ENCODE measurements at regions not wholly inside any gene's neighbourhood (a gene's known extent, or its start where the extent isn't known, plus 50 kb on each side); places are given as distances from the start of the nearest gene placed in this dataset.

DNA sequence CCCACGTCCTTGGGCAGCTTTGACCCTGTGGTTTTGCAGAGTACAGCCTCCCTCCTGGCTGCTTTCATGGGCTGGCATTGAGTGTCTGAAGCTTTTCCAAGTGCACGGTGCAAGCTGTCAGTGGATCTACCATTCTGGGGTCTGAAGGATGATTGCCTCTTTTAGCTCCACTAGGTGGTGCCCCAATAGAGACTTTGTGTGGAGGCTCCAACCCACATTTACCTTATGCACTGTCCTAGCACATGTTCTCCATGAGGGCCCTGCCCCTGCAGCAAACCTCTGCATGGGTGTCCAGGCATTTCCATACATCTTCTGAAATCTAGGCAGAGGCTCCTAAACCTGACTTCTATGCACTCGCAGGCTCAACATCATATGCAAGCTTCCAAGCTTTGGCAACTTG lies 644.2 kb upstream of the CDH9 start:
- no peak for DNase-seq

DNA sequence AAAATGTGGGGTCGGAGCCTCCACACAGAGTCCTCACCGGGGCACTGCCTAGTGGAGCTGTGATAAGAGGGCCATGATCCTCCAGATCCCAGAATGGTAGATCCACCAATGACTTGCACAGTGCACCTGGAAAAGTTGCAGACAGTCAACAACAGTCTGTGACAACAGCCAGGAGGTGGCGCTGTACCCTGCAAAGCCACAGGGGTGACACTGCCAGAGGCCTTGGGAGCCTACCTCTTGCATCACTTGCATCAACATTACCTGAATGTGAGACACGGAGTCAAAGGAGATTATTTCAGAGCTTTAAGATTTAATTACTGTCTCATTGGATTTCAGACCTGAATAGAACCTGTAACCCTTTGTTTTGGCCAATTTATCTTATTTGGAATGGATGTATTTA lies 614.1 kb upstream of the CDH9 start:
- DNase-seq: no peak

DNA sequence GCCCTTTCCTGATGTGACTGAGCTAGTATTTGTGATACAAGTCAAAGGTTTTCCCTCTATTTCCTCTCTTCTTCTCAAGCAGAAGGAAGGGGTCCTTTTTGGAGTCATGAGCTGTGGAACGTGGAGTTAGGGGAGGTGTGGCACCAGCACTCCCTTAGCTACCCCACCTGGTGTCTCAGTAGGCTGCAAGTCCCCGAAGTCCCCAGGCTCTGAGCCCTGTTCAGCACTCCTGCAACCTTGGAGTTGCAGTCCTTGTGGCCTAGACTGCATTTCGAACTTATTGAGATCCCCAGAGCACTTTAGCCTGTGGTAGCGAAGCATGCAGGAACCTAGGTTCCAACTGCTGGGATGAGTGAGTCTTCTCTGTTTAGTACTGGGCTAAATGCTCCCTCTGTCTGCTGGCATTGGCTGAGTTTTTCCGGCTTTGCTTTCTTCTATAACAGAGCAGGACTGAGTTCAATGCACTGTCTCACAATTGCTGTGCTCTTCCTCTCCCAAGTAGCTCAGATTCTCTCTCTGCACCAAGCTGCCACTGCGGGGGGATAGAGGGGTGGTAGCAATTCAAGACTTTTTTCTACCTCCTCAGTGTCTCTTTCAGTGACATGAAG lies 600.7 kb upstream of the CDH9 start:
- DNase-seq: no peak

DNA sequence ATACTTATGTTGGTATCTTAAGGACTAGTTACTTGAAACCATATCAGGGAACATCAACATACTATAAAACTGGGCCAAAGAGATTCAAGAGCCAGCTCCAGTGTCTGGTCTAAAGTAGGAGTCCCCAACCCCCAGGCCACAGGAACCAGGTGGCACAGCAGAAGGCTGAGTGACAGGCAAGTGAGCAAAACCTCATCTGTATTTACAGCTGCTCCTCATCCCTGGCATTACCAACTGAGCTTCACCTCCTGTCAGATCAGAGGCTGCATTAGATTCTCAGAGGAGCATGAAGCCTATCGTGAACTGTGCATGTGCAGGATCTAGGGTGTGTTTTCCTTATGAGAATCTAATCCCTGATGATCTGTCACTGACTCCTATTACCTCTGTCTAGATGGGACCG lies 581.6 kb upstream of the CDH9 start:
- no peak for DNase-seq

DNA sequence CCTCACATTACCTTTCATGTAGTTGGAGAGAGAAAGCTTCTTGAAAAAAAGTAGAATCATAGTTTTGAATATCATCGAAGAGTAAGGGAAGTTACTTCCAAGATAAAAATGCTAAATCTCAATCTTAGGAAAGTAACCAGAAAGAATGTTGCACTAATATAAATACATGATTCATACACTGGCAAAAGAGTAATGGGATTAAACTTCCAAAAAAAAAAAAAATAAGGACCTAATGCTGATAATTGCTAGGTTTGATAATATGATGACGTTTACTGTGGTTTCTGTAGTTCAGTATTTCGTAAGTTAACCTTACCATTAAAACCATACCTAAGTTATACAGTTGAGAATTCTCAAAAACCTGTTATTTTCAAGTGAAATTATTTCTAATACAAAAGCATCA lies 573.8 kb upstream of the CDH9 start:
- DNase-seq: no peak

DNA sequence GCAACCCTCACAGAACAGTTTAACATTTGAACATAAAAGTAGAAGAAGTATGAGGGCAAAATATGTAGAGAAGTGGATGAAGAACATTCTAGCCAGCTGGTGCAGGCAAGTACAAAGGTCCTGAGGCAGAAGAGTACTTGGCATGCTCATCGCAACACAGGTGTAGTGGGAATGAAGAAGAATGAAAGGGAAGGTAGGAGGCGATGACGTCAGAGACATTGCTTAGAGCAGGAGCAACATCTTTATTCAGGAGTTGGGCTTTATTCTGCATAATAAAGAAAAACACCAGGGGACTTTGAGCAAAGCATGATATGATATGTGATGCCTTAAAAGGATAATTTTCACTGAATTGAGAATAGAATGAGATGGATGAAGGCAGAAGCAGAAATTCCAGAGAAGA lies 570.6 kb upstream of the CDH9 start:
- no peak for DNase-seq

DNA sequence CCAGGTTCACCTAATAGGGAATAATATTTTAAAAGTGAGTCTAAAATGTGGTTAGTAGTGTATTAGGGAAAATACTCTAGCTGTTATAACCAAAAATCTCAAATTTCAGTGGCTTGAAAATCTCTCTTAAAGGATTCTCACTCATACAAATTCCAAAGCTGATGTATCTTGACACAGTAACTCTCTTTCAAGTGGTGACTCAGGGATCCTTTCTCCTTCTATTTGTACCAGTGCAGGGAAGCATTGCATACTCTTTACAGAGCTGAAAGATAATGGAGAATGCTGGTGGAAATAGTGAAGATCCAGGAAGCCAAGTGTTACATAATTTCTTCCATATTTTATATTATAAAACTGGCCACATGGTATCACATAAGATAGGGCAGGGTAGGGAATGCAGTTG lies 560.2 kb upstream of the CDH9 start:
- no peak for DNase-seq

DNA sequence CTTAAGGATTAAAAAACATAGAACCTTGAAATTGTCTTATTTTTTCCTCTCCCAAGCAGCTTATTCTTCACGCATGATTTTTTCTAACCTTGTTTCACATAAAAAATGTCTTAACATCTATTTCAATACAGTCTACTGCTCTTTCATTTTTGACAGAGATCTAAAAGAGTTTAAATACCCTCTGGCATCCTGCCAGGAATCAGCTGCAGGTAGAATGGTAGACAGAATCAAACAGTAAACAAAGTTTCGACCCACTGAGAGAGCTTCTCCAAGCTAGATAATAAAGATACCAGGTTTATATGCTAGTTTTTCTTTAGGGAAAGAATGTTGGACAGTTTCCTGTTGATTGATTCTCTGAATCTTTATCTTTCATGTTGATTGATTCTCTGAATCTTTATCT lies 555.8 kb upstream of the CDH9 start:
- DNase-seq: no peak

DNA sequence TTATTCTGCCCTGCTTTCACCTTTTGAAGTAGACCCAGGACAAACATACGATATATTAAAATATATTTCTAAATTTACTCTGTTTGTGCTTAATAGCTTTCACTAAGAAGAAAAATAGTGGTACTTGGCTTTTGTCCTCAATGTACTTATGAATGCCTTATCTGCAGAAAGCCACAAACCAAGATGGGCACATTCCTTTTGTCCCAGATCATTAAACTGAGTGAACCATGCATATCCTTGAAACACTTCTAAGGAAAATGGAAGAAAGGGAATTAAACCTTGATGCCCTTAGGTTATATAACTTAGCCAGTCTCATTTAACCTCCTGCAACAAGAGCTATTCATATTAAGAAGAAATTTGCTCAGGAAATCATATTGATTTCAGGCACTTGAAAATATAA lies 553.8 kb upstream of the CDH9 start:
- DNase-seq: no peak

DNA sequence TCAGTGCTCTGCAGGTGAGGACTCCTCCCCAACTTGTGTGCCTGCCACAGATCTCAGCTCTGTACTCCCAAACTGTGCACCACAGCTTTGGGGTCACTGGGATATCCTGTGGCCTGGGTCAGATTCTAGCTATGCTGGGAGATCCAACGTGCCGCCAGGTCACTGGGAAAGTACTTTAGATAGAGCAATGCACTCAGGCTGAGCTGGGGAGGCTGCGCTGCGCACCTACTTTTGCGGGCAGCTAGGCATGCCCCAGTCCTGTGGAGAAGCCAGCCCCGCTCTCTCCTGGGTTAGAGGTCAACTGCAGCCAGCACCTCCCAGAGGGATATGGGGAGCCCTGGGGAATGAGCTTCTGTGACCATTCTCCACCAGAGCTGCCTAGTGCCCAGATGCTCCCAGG lies 552.1 kb upstream of the CDH9 start:
- DNase-seq: no peak

DNA sequence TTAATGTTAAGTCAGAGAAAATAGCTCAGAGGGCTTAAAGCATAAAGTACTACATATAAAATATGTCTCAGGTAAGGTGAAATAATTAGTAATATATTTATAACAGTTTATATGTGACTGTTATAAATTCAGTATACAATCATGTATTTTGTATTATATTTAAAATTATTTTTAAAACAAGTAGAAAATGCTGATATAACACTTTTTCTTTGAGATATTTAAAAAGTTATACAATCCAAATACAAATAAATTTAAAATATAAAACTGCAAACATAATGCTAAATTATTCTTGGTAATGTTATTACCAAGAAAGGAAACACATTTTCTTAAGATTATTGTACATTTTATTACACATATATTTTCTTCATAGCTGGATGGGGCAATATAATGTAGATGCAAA lies 539.9 kb upstream of the CDH9 start:
- DNase-seq: no peak

DNA sequence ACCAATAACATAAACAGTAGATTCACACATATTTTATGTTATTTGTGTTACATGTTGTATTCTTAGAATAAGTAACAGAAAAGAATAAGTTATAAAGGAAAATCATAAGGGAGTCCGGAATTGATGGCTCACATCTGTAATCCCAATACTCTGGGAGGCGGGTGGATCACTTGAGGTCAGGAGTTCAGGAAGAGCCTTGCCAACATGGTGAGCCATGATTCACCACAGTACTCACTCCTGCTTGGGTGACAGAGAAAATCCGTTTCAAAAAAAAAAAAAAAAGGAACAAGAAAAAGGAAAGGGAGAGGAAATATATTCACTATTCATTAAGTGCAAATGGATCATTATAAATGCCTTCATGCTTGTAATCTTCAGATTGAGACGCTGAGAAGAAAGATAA lies 533.3 kb upstream of the CDH9 start:
- DNase-seq: no peak

DNA sequence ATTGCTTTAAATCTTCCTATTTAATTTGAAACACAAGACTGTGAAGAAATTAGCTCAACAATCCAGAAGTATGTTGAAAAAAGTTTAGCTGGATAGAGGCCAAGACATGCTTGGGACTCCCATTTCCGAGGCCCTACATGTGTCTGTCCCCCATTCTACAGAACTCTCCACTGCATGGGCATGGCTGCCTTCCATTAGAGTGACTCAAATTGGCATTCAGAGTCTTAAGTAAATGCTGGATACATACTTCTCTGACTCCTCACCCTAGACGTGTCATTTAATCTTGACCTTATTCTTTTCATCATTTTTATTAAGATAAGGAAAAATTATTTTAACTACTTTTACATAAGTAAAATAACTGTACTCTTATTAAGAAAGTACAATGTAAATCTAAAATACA lies 530.4 kb upstream of the CDH9 start:
- no peak for DNase-seq

DNA sequence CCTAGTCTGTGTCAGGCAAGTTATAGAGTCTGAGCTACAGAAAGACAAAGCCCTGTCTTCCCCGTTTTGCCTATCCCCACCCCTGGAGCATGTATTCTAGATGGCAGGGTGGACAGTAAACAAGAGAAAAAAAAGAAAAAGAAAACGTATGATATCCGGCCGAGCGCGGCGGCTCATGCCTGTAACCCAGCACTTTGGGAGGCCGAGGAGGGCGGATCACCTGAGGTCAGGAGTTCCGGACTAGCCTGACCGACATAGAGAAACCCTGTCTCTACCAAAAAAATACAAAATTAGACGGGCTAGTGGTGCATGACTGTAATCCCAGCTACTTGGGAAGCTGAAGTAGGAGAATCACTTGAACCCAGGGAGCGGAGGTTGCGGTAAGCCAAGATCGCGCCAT lies 523.0 kb upstream of the CDH9 start:
- DNase-seq: no peak

DNA sequence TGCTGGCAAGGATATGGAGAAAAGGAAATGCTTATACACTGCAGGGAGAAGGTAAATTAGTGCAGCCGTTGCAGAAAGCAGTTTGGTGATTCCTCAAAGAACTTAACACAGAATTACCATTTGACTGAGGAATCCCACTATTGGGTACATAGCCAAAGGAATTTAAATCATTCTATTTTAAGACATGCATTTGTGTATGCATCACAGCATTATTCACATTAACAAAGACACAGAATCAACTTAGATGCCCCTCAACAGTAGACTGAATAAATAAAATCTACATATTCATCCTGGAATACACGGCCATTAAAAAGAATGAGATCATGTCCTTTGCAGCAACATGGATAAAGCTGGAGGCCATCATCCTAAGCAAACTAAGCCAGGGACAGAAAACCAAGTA lies 510.1 kb upstream of the CDH9 start:
- no peak for DNase-seq

DNA sequence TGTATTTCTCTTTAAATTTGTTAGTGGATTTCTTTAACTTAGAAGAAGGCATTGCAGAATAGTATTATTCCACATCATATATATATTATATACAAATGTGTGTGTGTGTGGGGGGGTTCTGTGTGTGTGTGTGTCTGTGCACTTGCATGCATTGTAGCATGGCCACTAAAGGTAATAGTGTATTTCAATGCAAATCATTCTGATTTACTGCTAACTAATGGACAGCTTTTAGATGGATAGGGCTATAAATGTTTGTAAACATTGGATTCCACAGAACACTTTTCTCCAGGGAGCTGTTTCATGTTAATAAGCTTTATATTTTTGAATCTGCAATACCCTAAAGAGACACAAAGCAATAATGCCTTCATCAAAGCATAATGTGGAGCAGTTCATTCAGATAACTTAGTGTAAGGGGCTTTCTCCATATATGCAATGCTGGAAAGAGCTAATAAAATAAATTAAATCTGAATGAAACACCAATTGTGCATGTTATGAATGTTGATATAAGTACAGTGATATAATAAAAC lies 496.7 kb upstream of the CDH9 start:
- no peak for DNase-seq

DNA sequence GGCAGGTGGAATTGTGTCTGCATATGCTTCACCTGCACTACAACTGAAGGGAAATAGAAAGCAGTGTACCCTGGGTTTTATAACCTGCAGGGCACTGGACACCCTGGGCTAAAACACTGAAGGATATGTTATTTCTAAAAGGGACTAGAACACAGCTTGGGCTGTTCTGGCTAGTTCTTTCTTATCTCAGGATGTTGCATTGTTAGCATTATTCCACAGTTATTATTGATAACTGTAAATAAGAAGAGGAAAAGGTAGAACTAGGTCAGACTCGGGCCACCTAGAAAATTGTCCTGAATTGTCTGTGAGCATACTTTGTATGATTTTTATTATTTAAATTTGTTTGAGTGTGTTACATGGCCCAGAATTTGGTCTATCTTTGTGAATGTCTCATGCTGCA lies 493.9 kb upstream of the CDH9 start:
- no peak for DNase-seq

DNA sequence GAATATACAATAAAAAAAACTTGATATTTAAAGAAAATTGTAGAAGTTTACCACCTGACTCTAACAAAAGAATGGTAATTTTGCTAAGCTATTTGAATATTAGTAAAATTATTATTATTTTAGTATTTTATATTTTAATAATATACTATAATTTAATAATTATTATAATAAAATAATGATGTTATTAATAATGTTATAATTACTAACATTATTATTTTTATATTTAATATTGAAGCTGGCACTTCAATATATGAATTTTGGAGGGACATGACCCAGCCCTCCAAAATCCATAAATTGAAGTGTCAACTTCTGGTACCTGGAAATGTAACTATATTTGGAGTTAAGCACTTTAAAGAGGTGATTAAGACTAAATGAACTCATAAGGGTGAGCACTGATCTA lies 486.1 kb upstream of the CDH9 start:
- DNase-seq: no peak

DNA sequence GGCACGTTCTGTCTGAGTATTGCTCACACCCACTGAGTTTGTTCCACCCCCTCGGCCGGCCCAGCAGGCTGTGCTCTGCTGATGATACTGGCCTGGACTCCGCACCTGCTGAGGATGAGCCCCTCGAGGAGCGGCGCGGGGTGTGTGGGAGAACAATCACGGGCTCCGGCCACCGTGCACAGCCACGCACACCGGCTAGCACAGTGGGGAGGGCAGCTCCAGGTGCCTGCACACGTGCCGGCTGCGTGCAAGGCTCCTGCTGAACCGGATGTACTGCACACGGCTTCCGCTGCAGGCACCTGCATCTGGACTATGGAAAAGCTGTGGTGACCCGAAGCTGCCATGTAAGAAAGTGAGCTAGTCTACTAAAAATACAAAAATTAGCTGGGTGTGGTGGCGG lies 485.2 kb upstream of the CDH9 start:
- no peak for DNase-seq

DNA sequence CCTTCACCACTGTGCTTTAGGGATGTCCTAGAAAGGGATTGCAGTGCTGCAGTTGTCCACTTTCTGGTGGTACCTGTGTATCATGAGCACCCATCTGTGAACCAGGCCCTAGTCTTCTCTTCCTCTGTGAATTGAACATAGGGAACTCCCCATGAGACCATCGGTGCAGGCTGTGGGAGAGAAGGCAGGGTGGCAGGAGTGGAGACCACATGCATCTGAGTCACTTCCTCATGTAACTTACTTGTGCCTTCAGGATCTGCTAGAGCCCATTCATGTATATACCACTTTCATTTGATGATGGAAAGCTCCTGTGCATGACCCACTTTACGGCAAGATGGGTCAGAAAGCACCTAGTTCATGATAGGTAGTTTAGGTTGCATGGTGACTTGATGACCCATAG lies 478.1 kb upstream of the CDH9 start:
- DNase-seq: no peak

DNA sequence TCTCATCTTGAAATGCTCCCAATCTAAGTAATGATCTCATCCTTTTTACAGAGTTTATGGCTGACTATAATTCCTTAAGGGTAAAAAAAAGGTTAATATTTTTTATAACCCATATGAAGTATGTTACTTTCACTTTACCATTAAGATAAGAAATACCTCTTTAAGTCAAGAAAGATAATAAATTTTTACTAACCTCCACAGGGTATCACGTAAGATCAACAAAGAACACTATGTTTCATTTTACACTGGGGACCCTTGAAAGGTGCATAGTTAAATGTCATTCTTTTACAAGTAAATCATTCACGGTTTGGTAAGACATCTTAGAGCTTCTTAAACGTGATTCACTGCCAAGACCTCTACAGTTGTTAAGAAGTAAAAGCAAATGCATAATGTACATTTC lies 472.7 kb upstream of the CDH9 start:
- no peak for DNase-seq

DNA sequence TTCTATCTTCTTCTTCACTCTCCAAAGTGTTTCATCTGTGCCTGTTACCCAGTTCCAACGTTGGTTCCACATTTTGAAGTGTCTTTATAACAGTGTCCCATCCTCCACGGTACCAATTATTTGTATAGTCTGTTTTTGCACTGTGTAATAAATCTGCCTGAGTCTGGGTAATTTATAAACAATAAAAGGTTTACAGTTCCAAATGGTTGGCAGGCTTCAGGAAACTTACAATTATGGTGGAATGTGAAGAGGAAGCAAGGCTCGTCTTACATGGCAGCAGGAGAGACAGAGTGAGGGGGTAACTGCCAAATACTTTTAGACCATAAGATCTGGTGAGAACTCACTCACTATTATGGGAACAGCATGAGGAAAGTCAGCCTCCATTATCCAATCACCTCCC lies 465.4 kb upstream of the CDH9 start:
- no peak for DNase-seq

DNA sequence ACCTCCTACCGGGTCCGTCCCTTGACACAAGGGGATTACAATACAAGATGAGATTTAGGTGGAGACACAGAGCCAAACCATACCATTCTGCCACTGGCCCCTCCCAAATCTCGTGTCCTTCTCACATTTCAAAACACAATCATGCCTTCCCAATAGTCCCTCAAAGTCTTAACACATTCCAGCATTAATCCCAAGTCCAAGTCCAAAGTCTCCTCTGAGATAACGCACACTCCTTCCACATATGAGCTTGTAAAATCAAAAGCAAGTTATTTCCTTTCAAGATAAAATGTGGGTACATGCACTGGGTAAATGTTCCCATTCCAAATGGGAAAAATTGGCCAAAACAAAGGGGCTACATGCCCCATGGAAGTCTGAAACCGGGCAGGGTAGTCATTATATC lies 463.9 kb upstream of the CDH9 start:
- no peak for DNase-seq

DNA sequence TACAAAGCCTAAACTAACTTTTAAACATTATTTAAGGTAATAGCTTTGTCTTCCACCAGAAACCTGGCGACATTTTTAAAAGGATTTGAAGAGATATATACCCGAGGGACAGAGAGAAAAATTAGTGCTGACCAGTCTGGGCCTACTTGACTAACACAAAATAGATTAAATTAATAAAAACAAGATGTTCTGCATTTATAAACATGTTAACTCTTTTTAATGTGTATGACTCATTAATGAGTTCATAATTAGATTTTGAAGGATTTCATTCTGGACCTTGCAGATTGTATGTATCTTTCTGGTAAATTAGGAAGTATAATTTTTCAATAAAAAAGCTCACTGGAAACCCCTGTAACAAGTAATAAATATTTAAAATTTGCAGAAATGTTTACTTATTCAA lies 459.1 kb upstream of the CDH9 start:
- DNase-seq: no peak

DNA sequence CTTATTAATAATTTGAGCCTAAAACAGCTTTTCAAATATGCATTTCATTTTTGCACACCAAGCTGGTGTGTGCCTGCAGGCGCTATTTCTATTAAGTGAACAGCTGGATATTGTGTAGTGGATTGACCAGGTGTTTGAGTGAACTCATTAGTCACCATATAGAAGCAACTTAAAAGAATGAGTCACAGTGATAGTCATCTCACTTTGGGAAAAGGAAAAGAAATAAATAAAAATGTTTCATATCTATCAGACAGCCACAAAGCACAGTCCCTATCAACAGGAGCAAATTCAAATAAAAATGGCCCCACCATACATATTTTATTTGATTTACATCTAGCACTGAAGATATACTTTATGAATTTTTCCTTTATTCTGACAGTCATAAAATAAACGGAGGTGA lies 456.5 kb upstream of the CDH9 start:
- no peak for DNase-seq

All from stimulated activated naive CD4-positive, alpha-beta T cell (primary cell).